ENCODE measurements at regions not wholly inside any gene's neighbourhood (a gene's known extent, or its start where the extent isn't known, plus 50 kb on each side); places are given as distances from the start of the nearest gene placed in this dataset.

- Mint-ChIP-seq H3K4me3 (no peak overlapping the region), H3K27ac (no peak overlapping the region), H3K9me3 (no peaks in the 10 kb centered on the region), H3K4me1 (ENCODE audit: unreplicated experiment) (no peaks in the 10 kb centered on the region), H3K36me3 (no peaks in the 10 kb centered on the region), H3K27me3 (no peaks in the 10 kb centered on the region)
- no peak for TF ChIP-seq CTCF (conservative IDR thresholded peaks at IDR 0.05)
- no peak for DNase-seq (ENCODE audit: extremely low spot score, unreplicated experiment)
These were observed 639.0 kb upstream of the ATXN7L3B start for GRCh38 chr12:73898645-73899044.

GRCh38 chr12:73902260-73902659 lies 635.4 kb upstream of the ATXN7L3B start:
- no peak for TF ChIP-seq CTCF (conservative IDR thresholded peaks at IDR 0.05)

GRCh38 chr12:73906757-73907156 lies 630.9 kb upstream of the ATXN7L3B start:
- Mint-ChIP-seq H3K4me1 (ENCODE audit: unreplicated experiment) (no peaks in the 10 kb centered on the region), H3K27me3 (no peaks in the 10 kb centered on the region), H3K4me3 (no peak overlapping the region), H3K36me3 (no peaks in the 10 kb centered on the region), H3K9me3 (no peaks in the 10 kb centered on the region), H3K27ac (no peak overlapping the region)
- DNase-seq (ENCODE audit: extremely low spot score, unreplicated experiment) = no peak
- TF ChIP-seq CTCF (conservative IDR thresholded peaks at IDR 0.05) = no peak

More at GRCh38 chr12:73902260-73902659, 635.4 kb upstream of the ATXN7L3B start:
- H3K27me3 Mint-ChIP-seq = no peaks in the 10 kb centered on the region
- DNase-seq (ENCODE audit: extremely low spot score, unreplicated experiment) = no peak
- H3K4me1 Mint-ChIP-seq (ENCODE audit: unreplicated experiment) = no peaks in the 10 kb centered on the region
- H3K27ac Mint-ChIP-seq = no peak overlapping the region
- no peaks in the 10 kb centered on the region for H3K36me3 Mint-ChIP-seq
- H3K9me3 Mint-ChIP-seq = no peaks in the 10 kb centered on the region
- no peak overlapping the region for H3K4me3 Mint-ChIP-seq

GRCh38 chr12:73935817-73936216 lies 601.8 kb upstream of the ATXN7L3B start:
- peak; percentile 54 for TF ChIP-seq CTCF (conservative IDR thresholded peaks at IDR 0.05)

GRCh38 chr12:73947326-73948026 lies 590.2 kb upstream of the ATXN7L3B start:
- Mint-ChIP-seq H3K9me3 (no peaks in the 10 kb centered on the region), H3K4me3 (no peak overlapping the region), H3K27me3 (no peaks in the 10 kb centered on the region), H3K36me3 (no peaks in the 10 kb centered on the region), H3K27ac (no peak overlapping the region), H3K4me1 (ENCODE audit: unreplicated experiment) (no peaks in the 10 kb centered on the region)
- TF ChIP-seq CTCF (conservative IDR thresholded peaks at IDR 0.05) = no peak
- no peak for DNase-seq (ENCODE audit: extremely low spot score, unreplicated experiment)

More at GRCh38 chr12:73935817-73936216, 601.8 kb upstream of the ATXN7L3B start:
- H3K9me3 Mint-ChIP-seq = no peaks in the 10 kb centered on the region
- no peaks in the 10 kb centered on the region for H3K4me1 Mint-ChIP-seq (ENCODE audit: unreplicated experiment)
- H3K27me3 Mint-ChIP-seq = no peaks in the 10 kb centered on the region
- no peak for DNase-seq (ENCODE audit: extremely low spot score, unreplicated experiment)
- H3K27ac Mint-ChIP-seq = no peak overlapping the region
- H3K4me3 Mint-ChIP-seq = no peak overlapping the region
- H3K36me3 Mint-ChIP-seq = no peaks in the 10 kb centered on the region

All from type B pancreatic cell (in vitro differentiated cells).